ENCODE measurements at regions not wholly inside any gene's neighbourhood (a gene's known extent, or its start where the extent isn't known, plus 50 kb on each side); places are given as distances from the start of the nearest gene placed in this dataset.
A peak's percentile ranks its signal among the peaks of the same experiment; 100 is the strongest.

DNA sequence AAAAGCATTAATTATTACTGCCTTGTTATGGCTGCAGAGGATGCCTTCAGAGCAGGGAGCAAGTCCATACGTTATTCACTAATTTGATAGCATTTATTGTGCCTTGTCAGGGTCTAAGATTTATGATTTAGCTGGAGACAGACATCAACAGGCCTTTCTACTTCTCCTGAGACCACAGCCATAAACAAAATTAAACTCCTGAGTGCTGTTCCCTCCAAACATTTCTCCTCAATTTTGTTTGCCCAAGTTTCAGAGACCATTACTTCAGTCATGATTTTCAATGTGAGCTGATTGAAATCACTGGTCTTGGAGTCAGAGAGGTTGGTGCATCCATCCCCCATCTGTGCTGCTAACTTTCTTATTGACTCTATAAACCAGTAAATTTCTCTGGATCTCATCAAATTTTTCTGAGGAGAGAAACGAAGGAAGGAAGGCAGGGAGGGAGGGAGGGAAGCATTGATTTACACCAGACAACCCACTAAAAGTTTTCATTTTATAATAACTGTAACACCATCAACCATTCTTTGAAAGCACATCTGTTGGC, 423.6 kb upstream of the CDH11 start:
- intact Hi-C loops (cut with micrococcal nuclease): no loop called here
- WGBS, 2 experiments (ENCODE audit: extremely low coverage in 2 of 2, insufficient read length in 1 of 2): no CpG with 5 or more reads among the region's 2 CpGs
- no peaks in the 10 kb centered on the region for H3K27me3 ChIP-seq (ENCODE audit: control insufficient read depth, insufficient read depth, low read length)
- peak overlapping the region; percentile 60; the same call in 2 of the 3 replicates for H2BK15ac ChIP-seq (ENCODE audit: low read depth, low read length)
- peaks cover 20% of the 10 kb centered on the region for H3K4me1 ChIP-seq (ENCODE audit: control insufficient read depth, insufficient read depth, low read length)
- H4K20me1 ChIP-seq (ENCODE audit: insufficient read depth, low read length): no peaks in the 10 kb centered on the region
- H3K18ac ChIP-seq (ENCODE audit: low read depth, low read length): peak overlapping the region; percentile 81
- 0 out of 2 replicates have a peak overlapping the region, but pooled peaks have one; percentile 30 for H2AK5ac ChIP-seq (ENCODE audit: low read depth, low read length)
- no peak overlapping the region for H2AFZ ChIP-seq (replicated peaks; ENCODE audit: low read length, poor library complexity)
- peak overlapping the region; percentile 95; the same call in 1 of the 2 replicates for H2BK20ac ChIP-seq (ENCODE audit: low read depth, low read length)
- no TSS peak for BruUV-seq (replicated peaks)
- H3K56ac ChIP-seq (ENCODE audit: extremely low read depth, insufficient read depth, low read length): no peak overlapping the region
- H3K9me1 ChIP-seq (ENCODE audit: insufficient read depth, low read length): peaks cover 8% of the 10 kb centered on the region; the same call in 1 of the 2 replicates
- peak overlapping the region; percentile 93 for H2BK120ac ChIP-seq (ENCODE audit: low read depth, low read length)
- H4K8ac ChIP-seq (ENCODE audit: low read depth in 2 of 2, low read length in 2 of 2): peak overlapping the region; percentile 71 to 78; a peak in 3 of 4 replicates
- POLR2A ChIA-PET (ENCODE audit: unreplicated experiment): no interaction called here
- H2AK9ac ChIP-seq (replicated peaks; ENCODE audit: low read depth, low read length, poor library complexity): no peak overlapping the region
- CTCF ChIA-PET: no interaction called here
- peak overlapping the region; percentile 85; the same call in 1 of the 2 replicates for H3K27ac ChIP-seq (ENCODE audit: insufficient read depth, low read length)
- H3K23ac ChIP-seq (ENCODE audit: low read depth, low read length): no peak overlapping the region
- ATAC-seq (ENCODE audit: low read depth) (no peak), DNase-seq (no peak)
- H4K91ac ChIP-seq (ENCODE audit: insufficient read depth, low read depth, low read length): peak overlapping the region; percentile 56
- H3K9me3 ChIP-seq (ENCODE audit: control insufficient read depth, insufficient read depth, low read length): no peaks in the 10 kb centered on the region
- H3K4me3 ChIP-seq (ENCODE audit: insufficient read depth, low read depth, low read length): no peak overlapping the region
- H3K79me1 ChIP-seq (ENCODE audit: low read depth in 1 of 2, low read length in 2 of 2): no peaks in the 10 kb centered on the region
- dilution Hi-C loops (cut with HindIII; ENCODE audit: low sequenced_read_pairs, unreplicated experiment): no loop called here
- H3K9ac ChIP-seq (ENCODE audit: low read depth, low read length): no peak overlapping the region
- peak overlapping the region; percentile 36; the same call in 1 of the 2 replicates for H3K14ac ChIP-seq (replicated peaks; ENCODE audit: low read depth, low read length)
- TF ChIP-seq ELK1 (IDR thresholded peaks at IDR 0.05; ENCODE audit: borderline replicate concordance, low read depth, low read length) (no peak), RAD21 (IDR thresholded peaks at IDR 0.05; ENCODE audit: low read length) (no peak), RFX5 (IDR thresholded peaks at IDR 0.05; ENCODE audit: low read depth, low read length) (no peak), BHLHE40 (IDR thresholded peaks at IDR 0.05; ENCODE audit: low read depth, low read length) (no peak), MAFK (IDR thresholded peaks at IDR 0.05; ENCODE audit: low read depth, low read length) (no peak), SMC3 (IDR thresholded peaks at IDR 0.05; ENCODE audit: low read depth, low read length) (no peak), MAZ (IDR thresholded peaks at IDR 0.05; ENCODE audit: borderline replicate concordance, low read depth, low read length) (no peak), RCOR1 (IDR thresholded peaks at IDR 0.05; ENCODE audit: insufficient replicate concordance, low read length) (no peak), FOS (IDR thresholded peaks at IDR 0.05; ENCODE audit: low read depth, low read length) (no peak), POLR2A (IDR thresholded peaks at IDR 0.05; ENCODE audit: low read depth, low read length) (no peak), CHD1 (IDR thresholded peaks at IDR 0.05; ENCODE audit: low read depth, low read length) (no peak), CEBPB (IDR thresholded peaks at IDR 0.05; ENCODE audit: low read depth, low read length) (no peak), NFE2L2 (IDR thresholded peaks at IDR 0.05; ENCODE audit: low read depth, low read length) (no peak), MXI1 (IDR thresholded peaks at IDR 0.05; ENCODE audit: borderline replicate concordance, low read depth, low read length) (no peak)
- TF ChIP-seq, protein P1, sequence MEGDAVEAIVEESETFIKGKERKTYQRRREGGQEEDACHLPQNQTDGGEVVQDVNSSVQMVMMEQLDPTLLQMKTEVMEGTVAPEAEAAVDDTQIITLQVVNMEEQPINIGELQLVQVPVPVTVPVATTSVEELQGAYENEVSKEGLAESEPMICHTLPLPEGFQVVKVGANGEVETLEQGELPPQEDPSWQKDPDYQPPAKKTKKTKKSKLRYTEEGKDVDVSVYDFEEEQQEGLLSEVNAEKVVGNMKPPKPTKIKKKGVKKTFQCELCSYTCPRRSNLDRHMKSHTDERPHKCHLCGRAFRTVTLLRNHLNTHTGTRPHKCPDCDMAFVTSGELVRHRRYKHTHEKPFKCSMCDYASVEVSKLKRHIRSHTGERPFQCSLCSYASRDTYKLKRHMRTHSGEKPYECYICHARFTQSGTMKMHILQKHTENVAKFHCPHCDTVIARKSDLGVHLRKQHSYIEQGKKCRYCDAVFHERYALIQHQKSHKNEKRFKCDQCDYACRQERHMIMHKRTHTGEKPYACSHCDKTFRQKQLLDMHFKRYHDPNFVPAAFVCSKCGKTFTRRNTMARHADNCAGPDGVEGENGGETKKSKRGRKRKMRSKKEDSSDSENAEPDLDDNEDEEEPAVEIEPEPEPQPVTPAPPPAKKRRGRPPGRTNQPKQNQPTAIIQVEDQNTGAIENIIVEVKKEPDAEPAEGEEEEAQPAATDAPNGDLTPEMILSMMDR (conservative IDR thresholded peaks at IDR 0.05; ENCODE audit: low read depth, low read length): no peak
- TF ChIP-seq, protein P2, sequence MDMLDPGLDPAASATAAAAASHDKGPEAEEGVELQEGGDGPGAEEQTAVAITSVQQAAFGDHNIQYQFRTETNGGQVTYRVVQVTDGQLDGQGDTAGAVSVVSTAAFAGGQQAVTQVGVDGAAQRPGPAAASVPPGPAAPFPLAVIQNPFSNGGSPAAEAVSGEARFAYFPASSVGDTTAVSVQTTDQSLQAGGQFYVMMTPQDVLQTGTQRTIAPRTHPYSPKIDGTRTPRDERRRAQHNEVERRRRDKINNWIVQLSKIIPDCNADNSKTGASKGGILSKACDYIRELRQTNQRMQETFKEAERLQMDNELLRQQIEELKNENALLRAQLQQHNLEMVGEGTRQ (IDR thresholded peaks at IDR 0.05; ENCODE audit: low read depth, low read length): no peak
- peak overlapping the region; percentile 54; the same call in 1 of the 2 replicates for H3K4ac ChIP-seq (ENCODE audit: low read depth, low read length)
- no peak overlapping the region for H3K4me2 ChIP-seq (ENCODE audit: low read depth, low read length)
- no peak overlapping the region for H2BK5ac ChIP-seq (ENCODE audit: low read depth, low read length, poor library complexity, severe bottlenecking)
- in situ Hi-C loops (cut with MboI; ENCODE audit: low sequenced_read_pairs): no loop called here
- peak overlapping the region; percentile 78 for H4K5ac ChIP-seq (ENCODE audit: low read depth, low read length)
- H3K36me3 ChIP-seq (ENCODE audit: control insufficient read depth, insufficient read depth, low read length): no peaks in the 10 kb centered on the region
